GM12878 (cell line): ENCODE measurements at regions not wholly inside any gene's neighbourhood (a gene's known extent, or its start where the extent isn't known, plus 50 kb on each side); places are given as distances from the start of the nearest gene placed in this dataset.

Experiments
- ATAC-seq: fragments of 200-7000 bp; cut with Tn5 transposase; 3 replicates; pipeline ENCODE4 v1.9.1; 2020; ENCODE audit warnings: mild to moderate bottlenecking, moderate library complexity
- BruUV-seq: library from RNA; stranded (reverse); fragments of 400-500 nt; replicated peaks from 2 replicates; lab custom pipeline; 2021; lab: Mats Ljungman, UMichigan
- CTCF ChIA-PET: fragments of 300-600 bp; sonication (Branson Sonifier 250); formaldehyde crosslinking; extraction: SDS; loops from one replicate; lab custom pipeline; 2021; ENCODE audit warnings: inconsistent platforms; lab: Yijun Ruan, JAX
- POLR2A ChIA-PET: fragments of 350-600 bp; formaldehyde crosslinking; extraction: SDS; loops from one replicate; lab custom pipeline; 2021; ENCODE audit warnings: inconsistent platforms; lab: Charles Lee
- RAD21 ChIA-PET: fragments of 300-600 bp; sonication (Branson Sonifier 250); formaldehyde crosslinking; loops from one replicate; lab custom pipeline; 2023; ENCODE audit warnings: antibody characterized with exemption; ENCODE audit not compliant: unreplicated experiment; lab: Charles Lee
- SMC1A ChIA-PET: fragments of 300-600 bp; sonication (Branson Sonifier 250); formaldehyde crosslinking; loops from one replicate; lab custom pipeline; 2023; ENCODE audit not compliant: unreplicated experiment, uncharacterized antibody; lab: Charles Lee
- DNase-seq: peaks from one replicate; pipeline ENCODE4 v3.0.0-alpha.2; 2011; ENCODE audit warnings: low read depth, low spot score
- FAIRE-seq: peaks from 3 replicates; lab custom pipeline; 2011; peaks lifted over from hg19 to GRCh38; lab: Jason Lieb, UNC
- H2AFZ ChIP-seq: 2 replicates; pipeline ENCODE4 v1.6.0; 2011; ENCODE audit warnings: low read depth, low read length, control low read depth; ENCODE audit not compliant: control insufficient read depth
- H3K27ac ChIP-seq: 2 replicates; pipeline ENCODE4 v1.5.1; 2011; ENCODE audit warnings: control low read depth; ENCODE audit not compliant: control insufficient read depth, insufficient read depth
- H3K27me3 ChIP-seq, 2 experiments: replicated peaks in 1 of 2; 2 replicates each; pipeline versions ENCODE4 v1.6.0 to v1.6.1; 2011; ENCODE audit warnings: low read length in 1 of 2; ENCODE audit not compliant: control insufficient read depth in 2 of 2, insufficient read depth in 2 of 2
- H3K36me3 ChIP-seq, 2 experiments: 2 replicates each; pipeline ENCODE4 v1.5.1; 2011; ENCODE audit warnings: low read length in 1 of 2; ENCODE audit not compliant: control insufficient read depth in 2 of 2, insufficient read depth in 2 of 2
- H3K4me1 ChIP-seq: 2 replicates; pipeline ENCODE4 v1.6.1; 2011; ENCODE audit warnings: mild to moderate bottlenecking, low read length, moderate library complexity, mixed read lengths; ENCODE audit not compliant: control insufficient read depth, insufficient read depth
- H3K4me2 ChIP-seq: 2 replicates; pipeline ENCODE4 v1.6.0; 2011; ENCODE audit warnings: control low read depth; ENCODE audit not compliant: control insufficient read depth, insufficient read depth
- H3K4me3 ChIP-seq: fragments of 200-600 bp; sonication (generic); 2 replicates; pipeline ENCODE4 v1.5.1; 2016
- H3K79me2 ChIP-seq: 2 replicates; pipeline ENCODE4 v1.6.0; 2011; ENCODE audit warnings: low read length; ENCODE audit not compliant: control insufficient read depth, insufficient read depth
- H3K9ac ChIP-seq: 2 replicates; pipeline ENCODE4 v1.8.0; 2011; ENCODE audit warnings: low read length, control low read depth, mixed read lengths; ENCODE audit not compliant: control insufficient read depth, insufficient read depth
- H3K9me3 ChIP-seq: replicated peaks from 3 replicates; pipeline ENCODE4 v1.5.1; 2011; ENCODE audit warnings: mild to moderate bottlenecking, low read length; ENCODE audit not compliant: control insufficient read depth, insufficient read depth
- H4K20me1 ChIP-seq: 2 replicates; pipeline ENCODE4 v1.6.0; 2011; ENCODE audit not compliant: control insufficient read depth, insufficient read depth
- CHD1 ChIP-seq: IDR thresholded peaks from 2 replicates; pipeline ENCODE4 v1.6.1; 2012; ENCODE audit warnings: low read depth, low read length, improper control_type of control experiment
- CHD2 ChIP-seq: IDR thresholded peaks from 2 replicates; pipeline ENCODE4 v1.6.1; 2011; ENCODE audit warnings: low read depth, low read length, improper control_type of control experiment, borderline replicate concordance
- EGR1 ChIP-seq, 2 experiments: IDR thresholded peaks; 1 replicate in 1 of 2; 2 replicates in 1 of 2; pipeline ENCODE4 v1.6.1; 2011 to 2012; ENCODE audit warnings: low read depth in 2 of 2, low read length in 2 of 2, borderline replicate concordance in 1 of 2, mild to moderate bottlenecking in 1 of 2, moderate library complexity in 1 of 2
- IKZF1 ChIP-seq: fragments of 450-650 bp; conservative IDR thresholded peaks from 2 replicates; pipeline ENCODE4 v1.6.1; 2017; ENCODE audit warnings: antibody characterized with exemption, mild to moderate bottlenecking
- IKZF2 ChIP-seq, 2 experiments: fragments of 450-650 bp; IDR thresholded peaks; 2 replicates each; pipeline ENCODE4 v1.6.1; 2017; ENCODE audit warnings: mild to moderate bottlenecking in 2 of 2, moderate library complexity in 2 of 2
- KLF5 ChIP-seq: fragments of 450-650 bp; IDR thresholded peaks from 2 replicates; pipeline ENCODE4 v1.6.1; 2014; ENCODE audit warnings: mild to moderate bottlenecking; ENCODE audit not compliant: partially characterized antibody
- MXI1 ChIP-seq: fragments of 150-350 bp; IDR thresholded peaks from 2 replicates; pipeline ENCODE4 v1.6.1; 2011; ENCODE audit warnings: low read depth, mild to moderate bottlenecking, inconsistent platforms, low read length, improper control_type of control experiment
- NFIC ChIP-seq: IDR thresholded peaks from 2 replicates; pipeline ENCODE4 v1.6.1; 2012; ENCODE audit warnings: low read depth, mild to moderate bottlenecking, inconsistent platforms, low read length, moderate library complexity
- NR2F1 ChIP-seq: fragments of 450-650 bp; conservative IDR thresholded peaks from 2 replicates; pipeline ENCODE4 v1.6.1; 2017; ENCODE audit warnings: mild to moderate bottlenecking
- POLR2A ChIP-seq: IDR thresholded peaks from 2 replicates; pipeline ENCODE4 v1.6.1; 2011; ENCODE audit warnings: low read depth, mild to moderate bottlenecking, low read length
- POLR2AphosphoS5 ChIP-seq: IDR thresholded peaks from 2 replicates; pipeline ENCODE4 v1.6.1; 2011; ENCODE audit warnings: mild to moderate bottlenecking, low read length, inconsistent platforms
- PRDM15 ChIP-seq: fragments of 450-650 bp; formaldehyde crosslinking; IDR thresholded peaks from 2 replicates; pipeline ENCODE4 v1.4.0; 2020; ENCODE audit warnings: mild to moderate bottlenecking, moderate library complexity
- RELA ChIP-seq: fragments of 450-650 bp; IDR thresholded peaks from 2 replicates; pipeline ENCODE4 v1.8.0; 2014; ENCODE audit warnings: borderline replicate concordance; ENCODE audit not compliant: partially characterized antibody
- RFX5 ChIP-seq: IDR thresholded peaks from 2 replicates; pipeline ENCODE4 v1.6.1; 2011; ENCODE audit warnings: low read depth, low read length, improper control_type of control experiment
- SMC3 ChIP-seq: IDR thresholded peaks from 2 replicates; pipeline ENCODE4 v1.6.1; 2011; ENCODE audit warnings: low read length, improper control_type of control experiment, borderline replicate concordance
- TAF1 ChIP-seq: IDR thresholded peaks from 2 replicates; pipeline ENCODE4 v1.6.1; 2011; ENCODE audit warnings: mild to moderate bottlenecking, low read depth, low read length, borderline replicate concordance
- YY1 ChIP-seq: IDR thresholded peaks from 2 replicates; pipeline ENCODE4 v1.6.1; 2011; ENCODE audit warnings: low read depth, mild to moderate bottlenecking, low read length
- ZZZ3 ChIP-seq: IDR thresholded peaks from 2 replicates; pipeline ENCODE4 v1.6.1; 2011; ENCODE audit warnings: low read depth; ENCODE audit not compliant: control insufficient read depth, insufficient read length
- WGBS: methylation state at CpG from one replicate; pipeline ENCODE4 v1.1.6; 2016; ENCODE audit warnings: low lambda C conversion rate; ENCODE audit not compliant: insufficient replicate concordance, insufficient coverage; ENCODE audit errors: missing lambda C conversion rate; 5-methylcytosine and 5-hydroxymethylcytosine counted together
- in situ Hi-C: fragments of 300-500 bp; cut with MboI; formaldehyde crosslinking; loops from 9 replicates; pipeline ENCODE4 v1.14.3; 2018; ENCODE audit warnings: mixed read lengths
- intact Hi-C: fragments of 100-400 bp; cut with micrococcal nuclease; formaldehyde crosslinking; loops from one replicate; pipeline ENCODE4 v1.14.2; 2022; ENCODE audit not compliant: unreplicated experiment
- TF ChIP-seq, protein P1 (sequence below): IDR thresholded peaks from 2 replicates; pipeline ENCODE4 v1.6.1; 2012; ENCODE audit warnings: mild to moderate bottlenecking, low read depth, low read length

- no TSS peak for BruUV-seq
- intact Hi-C loops (no loop called here), in situ Hi-C loops (no loop called here)
- no peaks in the 10 kb centered on the region for H3K79me2 ChIP-seq
- H3K4me1 ChIP-seq = no peaks in the 10 kb centered on the region
- no peak overlapping the region for H3K9ac ChIP-seq
- H2AFZ ChIP-seq = no peak overlapping the region
- no peak overlapping the region for H3K27ac ChIP-seq
- 100% methylated on average over 1 of the region's 1 CpG for WGBS
- no peaks in the 10 kb centered on the region for H3K36me3 ChIP-seq
- TF ChIP-seq POLR2AphosphoS5 (no peak), ZZZ3 (no peak), IKZF1 (no peak), TAF1 (no peak), CHD2 (no peak), NFIC (no peak), RELA (no peak), KLF5 (no peak), NR2F1 (no peak), SMC3 (no peak), CHD1 (no peak), EGR1 (IDR thresholded peaks at IDR 0.05; ENCODE audit: borderline replicate concordance in 1 of 2, low read depth in 2 of 2, low read length in 2 of 2) (no peak), POLR2A (no peak), RFX5 (no peak), YY1 (no peak), MXI1 (no peak), IKZF2 (IDR thresholded peaks at IDR 0.05) (no peak), PRDM15 (CRISPR knock-in tag) (no peak)
- TF ChIP-seq, protein P1, sequence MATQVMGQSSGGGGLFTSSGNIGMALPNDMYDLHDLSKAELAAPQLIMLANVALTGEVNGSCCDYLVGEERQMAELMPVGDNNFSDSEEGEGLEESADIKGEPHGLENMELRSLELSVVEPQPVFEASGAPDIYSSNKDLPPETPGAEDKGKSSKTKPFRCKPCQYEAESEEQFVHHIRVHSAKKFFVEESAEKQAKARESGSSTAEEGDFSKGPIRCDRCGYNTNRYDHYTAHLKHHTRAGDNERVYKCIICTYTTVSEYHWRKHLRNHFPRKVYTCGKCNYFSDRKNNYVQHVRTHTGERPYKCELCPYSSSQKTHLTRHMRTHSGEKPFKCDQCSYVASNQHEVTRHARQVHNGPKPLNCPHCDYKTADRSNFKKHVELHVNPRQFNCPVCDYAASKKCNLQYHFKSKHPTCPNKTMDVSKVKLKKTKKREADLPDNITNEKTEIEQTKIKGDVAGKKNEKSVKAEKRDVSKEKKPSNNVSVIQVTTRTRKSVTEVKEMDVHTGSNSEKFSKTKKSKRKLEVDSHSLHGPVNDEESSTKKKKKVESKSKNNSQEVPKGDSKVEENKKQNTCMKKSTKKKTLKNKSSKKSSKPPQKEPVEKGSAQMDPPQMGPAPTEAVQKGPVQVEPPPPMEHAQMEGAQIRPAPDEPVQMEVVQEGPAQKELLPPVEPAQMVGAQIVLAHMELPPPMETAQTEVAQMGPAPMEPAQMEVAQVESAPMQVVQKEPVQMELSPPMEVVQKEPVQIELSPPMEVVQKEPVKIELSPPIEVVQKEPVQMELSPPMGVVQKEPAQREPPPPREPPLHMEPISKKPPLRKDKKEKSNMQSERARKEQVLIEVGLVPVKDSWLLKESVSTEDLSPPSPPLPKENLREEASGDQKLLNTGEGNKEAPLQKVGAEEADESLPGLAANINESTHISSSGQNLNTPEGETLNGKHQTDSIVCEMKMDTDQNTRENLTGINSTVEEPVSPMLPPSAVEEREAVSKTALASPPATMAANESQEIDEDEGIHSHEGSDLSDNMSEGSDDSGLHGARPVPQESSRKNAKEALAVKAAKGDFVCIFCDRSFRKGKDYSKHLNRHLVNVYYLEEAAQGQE = no peak
- CTCF ChIA-PET = no interaction called here
- no peak overlapping the region for H3K4me3 ChIP-seq
- DNase-seq (no peak), FAIRE-seq (no peak), ATAC-seq (no peak)
- H3K9me3 ChIP-seq = no peaks in the 10 kb centered on the region
- no peak overlapping the region for H3K4me2 ChIP-seq
- RAD21 ChIA-PET = no interaction called here
- SMC1A ChIA-PET = no interaction called here
- no peaks in the 10 kb centered on the region for H3K27me3 ChIP-seq
- POLR2A ChIA-PET = no interaction called here
- no peaks in the 10 kb centered on the region for H4K20me1 ChIP-seq
These were observed 746.8 kb downstream of the HDGFL1 start for GRCh38 chr6:23316131-23316530.
